Colonic mucosa (tissue), 4 donors: ENCODE measurements at regions not wholly inside any gene's neighbourhood (a gene's known extent, or its start where the extent isn't known, plus 50 kb on each side); places are given as distances from the start of the nearest gene placed in this dataset.

ENCODE experiments used
- DNase-seq: peaks from one replicate; pipeline ENCODE4 v3.0.0-alpha.2; 2020
- H3K27ac ChIP-seq: fragments of 200-600 bp; one replicate; pipeline ENCODE4 v1.8.0; 2021
- H3K27me3 ChIP-seq: fragments of 200-600 bp; one replicate; pipeline ENCODE4 v1.8.0; 2021
- H3K36me3 ChIP-seq: fragments of 200-600 bp; one replicate; pipeline ENCODE4 v1.8.0; 2021
- H3K4me1 ChIP-seq: fragments of 200-600 bp; one replicate; pipeline ENCODE4 v1.8.0; 2021; ENCODE audit warnings: mild to moderate bottlenecking
- H3K4me3 ChIP-seq: fragments of 200-600 bp; one replicate; pipeline ENCODE4 v1.8.0; 2021
- H3K9ac ChIP-seq, 2 donors: one replicate each; pipeline ENCODE4 v1.7.0; 2013; ENCODE audit warnings: control low read depth in 2 of 2, low read depth in 2 of 2, low read length in 2 of 2
- H3K9me3 ChIP-seq: fragments of 200-600 bp; one replicate; pipeline ENCODE4 v1.8.0; 2021
- intact Hi-C: fragments of 100-400 bp; cut with DNase I; formaldehyde crosslinking; loops from one replicate; pipeline ENCODE4 v1.14.1; 2022
- TF ChIP-seq, protein P1 (sequence below): fragments of 200-600 bp; IDR thresholded peaks from one replicate; pipeline ENCODE4 v1.8.0; 2022; ENCODE audit warnings: antibody characterized with exemption, mild to moderate bottlenecking
- donor health status: healthy.
- donor health status: DM: no; HTN: no; CAD: no.
- donor health status: DM: no; HTN: no; CAD: no.

DNA sequence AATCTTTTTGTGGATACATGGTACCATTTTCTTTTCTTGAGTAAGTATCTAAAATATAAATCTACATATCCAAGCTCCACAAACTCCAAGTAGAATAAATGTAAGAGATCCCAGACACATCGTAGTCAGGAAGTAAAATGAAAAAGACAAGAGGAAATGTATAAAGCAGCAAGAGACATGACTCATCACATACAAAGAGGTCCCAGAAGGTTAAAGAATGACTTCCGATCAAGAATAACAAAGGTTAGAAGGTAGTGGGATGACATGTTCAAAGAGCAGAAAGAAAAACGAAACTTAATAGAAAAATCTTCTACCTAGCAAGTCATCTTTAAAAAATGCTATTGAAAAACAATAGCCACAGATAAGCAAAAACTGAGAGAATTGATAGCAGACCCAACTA lies 705.8 kb downstream of the NR2F2 start:
- TF ChIP-seq, protein P1, sequence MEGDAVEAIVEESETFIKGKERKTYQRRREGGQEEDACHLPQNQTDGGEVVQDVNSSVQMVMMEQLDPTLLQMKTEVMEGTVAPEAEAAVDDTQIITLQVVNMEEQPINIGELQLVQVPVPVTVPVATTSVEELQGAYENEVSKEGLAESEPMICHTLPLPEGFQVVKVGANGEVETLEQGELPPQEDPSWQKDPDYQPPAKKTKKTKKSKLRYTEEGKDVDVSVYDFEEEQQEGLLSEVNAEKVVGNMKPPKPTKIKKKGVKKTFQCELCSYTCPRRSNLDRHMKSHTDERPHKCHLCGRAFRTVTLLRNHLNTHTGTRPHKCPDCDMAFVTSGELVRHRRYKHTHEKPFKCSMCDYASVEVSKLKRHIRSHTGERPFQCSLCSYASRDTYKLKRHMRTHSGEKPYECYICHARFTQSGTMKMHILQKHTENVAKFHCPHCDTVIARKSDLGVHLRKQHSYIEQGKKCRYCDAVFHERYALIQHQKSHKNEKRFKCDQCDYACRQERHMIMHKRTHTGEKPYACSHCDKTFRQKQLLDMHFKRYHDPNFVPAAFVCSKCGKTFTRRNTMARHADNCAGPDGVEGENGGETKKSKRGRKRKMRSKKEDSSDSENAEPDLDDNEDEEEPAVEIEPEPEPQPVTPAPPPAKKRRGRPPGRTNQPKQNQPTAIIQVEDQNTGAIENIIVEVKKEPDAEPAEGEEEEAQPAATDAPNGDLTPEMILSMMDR = no peak

DNA sequence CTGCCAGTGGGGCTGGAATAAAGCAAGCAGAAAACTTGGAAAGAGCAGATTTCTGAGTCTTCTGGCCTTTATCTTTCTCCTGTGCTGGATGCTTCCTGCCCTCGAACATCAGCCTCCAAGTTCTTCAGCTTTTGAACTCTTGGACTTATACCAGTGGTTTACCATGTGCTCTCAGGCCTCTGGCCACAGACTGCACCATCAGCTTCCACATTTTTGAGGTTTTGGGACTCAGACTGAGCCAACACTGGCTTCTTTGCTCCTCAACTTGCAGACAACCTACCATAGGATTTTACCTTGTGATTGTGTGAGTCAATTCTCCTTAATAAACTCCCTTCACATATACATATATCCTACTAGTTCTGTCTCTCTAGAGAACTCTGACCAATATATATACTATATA lies 706.6 kb downstream of the NR2F2 start:
- TF ChIP-seq, protein P1 = no peak
- no peak overlapping the region for H3K9ac ChIP-seq
- intact Hi-C loops = no loop called here

More for the DNA sequence above, 705.8 kb downstream of the NR2F2 start:
- no peak for DNase-seq
- Histone ChIP-seq H3K27ac (no peak overlapping the region), H3K4me1 (no peaks in the 10 kb centered on the region), H3K9ac (no peak overlapping the region), H3K36me3 (no peaks in the 10 kb centered on the region), H3K4me3 (no peak overlapping the region), H3K27me3 (no peaks in the 10 kb centered on the region), H3K9me3 (no peaks in the 10 kb centered on the region)
- intact Hi-C loops = no loop called here

DNA sequence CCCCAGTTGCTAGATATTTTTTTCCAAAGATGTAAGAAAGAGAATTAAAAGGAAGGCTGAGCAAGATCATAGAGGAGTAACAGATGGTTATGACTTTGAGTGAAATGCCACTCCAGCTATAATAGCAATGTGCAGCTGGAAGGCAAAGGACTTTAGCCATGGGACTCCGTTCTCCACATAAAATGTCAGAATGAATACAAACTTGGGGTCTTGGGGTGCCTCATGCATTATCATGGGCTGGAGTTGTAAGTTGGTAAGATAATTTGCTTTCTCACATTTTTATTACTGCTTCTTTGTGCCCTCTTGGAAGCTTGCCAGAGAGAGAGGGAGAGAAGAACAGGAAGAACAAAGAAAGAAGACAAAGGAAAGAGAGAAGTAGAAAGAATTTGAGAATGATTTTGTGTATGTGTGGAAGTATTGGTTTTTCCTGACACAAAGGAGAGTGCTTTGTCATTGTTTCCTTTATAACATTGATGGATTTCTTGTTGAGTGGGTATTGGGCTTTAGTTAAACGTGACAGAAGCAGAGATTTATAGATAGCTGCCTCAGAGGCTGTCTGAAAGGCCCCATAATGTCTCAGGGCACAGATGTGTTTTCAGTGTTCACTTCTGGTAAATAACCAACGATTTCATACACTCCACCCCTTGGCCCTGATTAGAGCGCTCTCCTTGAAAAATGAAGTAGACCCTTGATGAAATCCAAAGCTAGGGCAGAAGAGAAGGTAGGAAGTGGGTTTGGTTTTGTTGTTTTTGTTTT lies 715.3 kb downstream of the NR2F2 start:
- no peaks in the 10 kb centered on the region for H3K9me3 ChIP-seq
- no peaks in the 10 kb centered on the region for H3K27me3 ChIP-seq
- H3K27ac ChIP-seq = no peak overlapping the region
- TF ChIP-seq, protein P1 = no peak
- no peaks in the 10 kb centered on the region for H3K4me1 ChIP-seq
- no peaks in the 10 kb centered on the region for H3K36me3 ChIP-seq
- H3K9ac ChIP-seq = no peak overlapping the region
- H3K4me3 ChIP-seq = no peak overlapping the region
- intact Hi-C loops = no loop called here
- no peak for DNase-seq

More for the DNA sequence above, 706.6 kb downstream of the NR2F2 start:
- Histone ChIP-seq H3K27ac (no peak overlapping the region), H3K9me3 (no peaks in the 10 kb centered on the region), H3K4me3 (no peak overlapping the region), H3K27me3 (no peaks in the 10 kb centered on the region), H3K36me3 (no peaks in the 10 kb centered on the region), H3K4me1 (no peaks in the 10 kb centered on the region)
- no peak for DNase-seq

DNA sequence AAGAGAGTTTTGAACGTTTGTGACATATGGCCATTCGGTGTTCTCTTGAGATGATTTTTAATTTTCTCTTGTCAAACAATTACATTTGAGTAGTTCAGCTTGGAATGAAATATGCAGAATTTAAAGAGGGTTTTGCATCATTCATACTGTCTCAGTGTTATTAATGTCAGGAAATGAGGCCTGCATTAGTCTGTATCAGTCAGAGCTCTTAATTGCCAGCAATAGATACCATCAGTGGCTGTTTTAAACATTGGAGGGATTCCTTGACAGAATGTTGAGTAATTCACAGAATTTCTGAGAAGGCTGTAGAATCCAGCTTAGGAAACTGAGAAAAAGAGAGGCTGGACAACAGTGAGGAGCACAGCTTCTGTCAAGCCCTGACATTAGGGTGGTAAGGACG lies 722.0 kb downstream of the NR2F2 start:
- no peak overlapping the region for H3K27ac ChIP-seq
- TF ChIP-seq, protein P1 = no peak
- intact Hi-C loops = no loop called here
- no peak overlapping the region for H3K4me3 ChIP-seq
- no peaks in the 10 kb centered on the region for H3K36me3 ChIP-seq
- H3K27me3 ChIP-seq = no peaks in the 10 kb centered on the region
- no peak overlapping the region for H3K9ac ChIP-seq
- H3K9me3 ChIP-seq = no peaks in the 10 kb centered on the region
- DNase-seq = no peak
- no peaks in the 10 kb centered on the region for H3K4me1 ChIP-seq

DNA sequence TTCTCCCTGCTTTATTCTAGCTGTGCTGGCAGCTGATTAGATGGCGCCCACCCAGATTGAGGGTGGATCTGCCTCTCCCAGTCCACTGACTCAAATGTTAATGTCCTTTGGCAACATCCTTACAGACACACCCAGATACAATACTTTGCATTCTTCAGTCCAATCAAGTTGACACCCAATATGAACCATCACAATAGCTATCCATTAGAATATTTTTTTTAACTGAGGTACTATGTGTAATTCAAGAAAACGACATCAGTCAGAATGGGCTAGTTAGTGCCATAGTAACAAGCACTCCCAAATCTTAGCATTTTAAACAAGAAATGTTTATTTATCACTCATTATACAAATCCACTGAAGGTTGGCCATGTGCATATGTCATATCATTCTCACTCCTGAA lies 723.1 kb downstream of the NR2F2 start:
- Histone ChIP-seq H3K36me3 (no peaks in the 10 kb centered on the region), H3K27ac (no peak overlapping the region), H3K4me3 (no peak overlapping the region), H3K4me1 (no peaks in the 10 kb centered on the region), H3K9me3 (no peaks in the 10 kb centered on the region), H3K9ac (no peak overlapping the region), H3K27me3 (no peaks in the 10 kb centered on the region)
- intact Hi-C loops = no loop called here
- TF ChIP-seq, protein P1 = no peak
- no peak for DNase-seq
